WTC11 (cell line): ENCODE measurements at regions not wholly inside any gene's neighbourhood (a gene's known extent, or its start where the extent isn't known, plus 50 kb on each side); places are given as distances from the start of the nearest gene placed in this dataset.

Experiments
- ATAC-seq: fragments of 200-7000 bp; cut with Tn5 transposase; 2 replicates; pipeline ENCODE4 v1.10.0; 2021; ENCODE audit warnings: mild to moderate bottlenecking, moderate library complexity
- CTCF ChIA-PET: fragments of 300-600 bp; sonication (Branson Sonifier 250); formaldehyde crosslinking; loops from one replicate; lab custom pipeline; 2021; ENCODE audit warnings: antibody characterized with exemption; lab: Charles Lee
- POLR2A ChIA-PET: fragments of 350-600 bp; sonication (Branson Sonifier 250); formaldehyde crosslinking; loops from one replicate; lab custom pipeline; 2021; ENCODE audit warnings: antibody characterized with exemption; lab: Charles Lee
- DNase-seq: peaks from one replicate; pipeline ENCODE4 v3.0.0; 2021; ENCODE audit warnings: low spot score
- H3K27ac Mint-ChIP-seq: 2 replicates; pipeline ENCODE4 v1.8.0; 2021; ENCODE audit warnings: mixed read lengths
- H3K27me3 Mint-ChIP-seq: 2 replicates; pipeline ENCODE4 v1.8.0; 2021; ENCODE audit warnings: low read depth, mild to moderate bottlenecking, moderate library complexity, mixed read lengths
- H3K36me3 Mint-ChIP-seq: 2 replicates; pipeline ENCODE4 v1.8.0; 2021; ENCODE audit warnings: mixed read lengths
- H3K4me1 Mint-ChIP-seq: 2 replicates; pipeline ENCODE4 v1.8.0; 2022; ENCODE audit warnings: mixed read lengths
- H3K4me3 Mint-ChIP-seq: 2 replicates; pipeline ENCODE4 v1.8.0; 2021; ENCODE audit warnings: mild to moderate bottlenecking, moderate library complexity, mixed read lengths
- H3K9me3 Mint-ChIP-seq: 2 replicates; pipeline ENCODE4 v1.8.0; 2021; ENCODE audit warnings: mixed read lengths
- ARID4B ChIP-seq: sonication (generic); formaldehyde crosslinking; IDR thresholded peaks from 2 replicates; pipeline ENCODE4 v1.8.0; 2023; ENCODE audit warnings: missing genetic modification reagents, mild to moderate bottlenecking, borderline replicate concordance
- CDX4 ChIP-seq: fragments of 250-450 bp; sonication (Bioruptor Pico); IDR thresholded peaks from 2 replicates; pipeline ENCODE4 v1.9.0; 2021; ENCODE audit warnings: moderate library complexity, mild to moderate bottlenecking, inconsistent platforms, borderline replicate concordance
- CREM ChIP-seq: sonication (generic); formaldehyde crosslinking; IDR thresholded peaks from 2 replicates; pipeline ENCODE4 v1.8.1; 2022; ENCODE audit warnings: mild to moderate bottlenecking, missing genetic modification reagents, moderate library complexity
- ELF4 ChIP-seq: sonication (generic); formaldehyde crosslinking; IDR thresholded peaks from 2 replicates; pipeline ENCODE4 v1.8.1; 2022; ENCODE audit warnings: low read depth, mild to moderate bottlenecking, moderate library complexity, missing genetic modification reagents
- ETV6 ChIP-seq: sonication (generic); formaldehyde crosslinking; IDR thresholded peaks from 2 replicates; pipeline ENCODE4 v1.8.1; 2022; ENCODE audit warnings: mild to moderate bottlenecking, missing genetic modification reagents
- FOXP1 ChIP-seq: sonication (generic); formaldehyde crosslinking; IDR thresholded peaks from 2 replicates; pipeline ENCODE4 v1.8.0; 2022; ENCODE audit warnings: missing genetic modification reagents, mild to moderate bottlenecking, moderate library complexity, borderline replicate concordance
- JUN ChIP-seq: sonication (generic); formaldehyde crosslinking; IDR thresholded peaks from 2 replicates; pipeline ENCODE4 v1.8.0; 2023; ENCODE audit warnings: mild to moderate bottlenecking, missing genetic modification reagents
- KAT7 ChIP-seq: sonication (generic); formaldehyde crosslinking; IDR thresholded peaks from 2 replicates; pipeline ENCODE4 v1.8.1; 2023; ENCODE audit warnings: missing genetic modification reagents, mild to moderate bottlenecking, borderline replicate concordance
- RELA ChIP-seq: sonication (generic); formaldehyde crosslinking; IDR thresholded peaks from 2 replicates; pipeline ENCODE4 v1.8.1; 2022; ENCODE audit warnings: missing genetic modification reagents, mild to moderate bottlenecking, borderline replicate concordance
- USF1 ChIP-seq: sonication (generic); formaldehyde crosslinking; IDR thresholded peaks from 2 replicates; pipeline ENCODE4 v1.8.0; 2022; ENCODE audit warnings: mild to moderate bottlenecking, missing genetic modification reagents
- ZNF423 ChIP-seq: fragments of 250-450 bp; sonication (Bioruptor Pico); IDR thresholded peaks from 2 replicates; pipeline ENCODE4 v2.1.2; 2022; ENCODE audit warnings: mild to moderate bottlenecking, moderate library complexity
- ZNF512 ChIP-seq: sonication (generic); formaldehyde crosslinking; IDR thresholded peaks from 2 replicates; pipeline ENCODE4 v1.8.1; 2022; ENCODE audit warnings: missing genetic modification reagents, borderline replicate concordance
- ZSCAN18 ChIP-seq: fragments of 250-450 bp; sonication (Bioruptor Pico); IDR thresholded peaks from 2 replicates; pipeline ENCODE4 v2.1.2; 2022; ENCODE audit warnings: mild to moderate bottlenecking, moderate library complexity
- TF ChIP-seq, protein P1 (sequence below): sonication (generic); formaldehyde crosslinking; IDR thresholded peaks from 2 replicates; pipeline ENCODE4 v1.8.1; 2022; ENCODE audit warnings: mild to moderate bottlenecking, missing genetic modification reagents, moderate library complexity, borderline replicate concordance
- TF ChIP-seq, protein P2 (sequence below): sonication (generic); formaldehyde crosslinking; IDR thresholded peaks from 2 replicates; pipeline ENCODE4 v1.8.1; 2023; ENCODE audit warnings: mild to moderate bottlenecking, moderate library complexity, missing genetic modification reagents

DNA sequence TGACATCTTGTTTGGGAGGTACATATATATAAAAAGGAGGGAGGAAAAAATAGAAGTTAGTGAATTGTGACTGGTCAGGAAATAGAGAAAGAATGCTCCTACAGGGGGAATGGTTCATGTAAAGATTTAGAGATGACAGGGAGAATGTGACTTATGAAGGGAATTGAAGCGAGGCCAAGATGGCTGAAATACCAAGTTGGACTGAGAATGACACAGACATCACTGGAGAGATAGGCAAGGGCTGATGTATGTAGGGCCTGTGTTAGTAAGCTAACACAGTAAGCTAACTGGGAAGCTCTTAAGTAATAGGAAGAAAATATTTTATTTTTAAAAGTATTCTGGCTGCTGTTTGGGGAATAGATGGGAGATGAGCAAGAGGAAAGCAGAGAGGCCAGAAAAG lies 286.3 kb downstream of the NNT start:
- H3K36me3 Mint-ChIP-seq, result no peaks in the 10 kb centered on the region
- H3K4me1 Mint-ChIP-seq, result no peaks in the 10 kb centered on the region
- ChIA-PET POLR2A (no interaction called here), CTCF (no interaction called here)
- no peak overlapping the region for H3K4me3 Mint-ChIP-seq
- no peak overlapping the region for H3K27ac Mint-ChIP-seq
- no peak for DNase-seq
- no peaks in the 10 kb centered on the region for H3K9me3 Mint-ChIP-seq
- ATAC-seq, result no peak
- no peaks in the 10 kb centered on the region for H3K27me3 Mint-ChIP-seq
- no peak for TF ChIP-seq ETV6
- TF ChIP-seq, protein P1, sequence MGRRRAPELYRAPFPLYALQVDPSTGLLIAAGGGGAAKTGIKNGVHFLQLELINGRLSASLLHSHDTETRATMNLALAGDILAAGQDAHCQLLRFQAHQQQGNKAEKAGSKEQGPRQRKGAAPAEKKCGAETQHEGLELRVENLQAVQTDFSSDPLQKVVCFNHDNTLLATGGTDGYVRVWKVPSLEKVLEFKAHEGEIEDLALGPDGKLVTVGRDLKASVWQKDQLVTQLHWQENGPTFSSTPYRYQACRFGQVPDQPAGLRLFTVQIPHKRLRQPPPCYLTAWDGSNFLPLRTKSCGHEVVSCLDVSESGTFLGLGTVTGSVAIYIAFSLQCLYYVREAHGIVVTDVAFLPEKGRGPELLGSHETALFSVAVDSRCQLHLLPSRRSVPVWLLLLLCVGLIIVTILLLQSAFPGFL (CRISPR knock-in tag), result no peak
- no peak for TF ChIP-seq ARID4B (CRISPR knock-in tag)
- TF ChIP-seq CREM, result no peak
- TF ChIP-seq CDX4 (CRISPR knock-in tag), result no peak
- no peak for TF ChIP-seq JUN (CRISPR knock-in tag)
- no peak for TF ChIP-seq USF1 (CRISPR knock-in tag)
- no peak for TF ChIP-seq ZNF423 (CRISPR knock-in tag)
- TF ChIP-seq ZSCAN18 (CRISPR knock-in tag), result no peak
- no peak for TF ChIP-seq ZNF512 (CRISPR knock-in tag)
- no peak for TF ChIP-seq ELF4 (CRISPR knock-in tag)
- TF ChIP-seq RELA (CRISPR knock-in tag), result no peak

DNA sequence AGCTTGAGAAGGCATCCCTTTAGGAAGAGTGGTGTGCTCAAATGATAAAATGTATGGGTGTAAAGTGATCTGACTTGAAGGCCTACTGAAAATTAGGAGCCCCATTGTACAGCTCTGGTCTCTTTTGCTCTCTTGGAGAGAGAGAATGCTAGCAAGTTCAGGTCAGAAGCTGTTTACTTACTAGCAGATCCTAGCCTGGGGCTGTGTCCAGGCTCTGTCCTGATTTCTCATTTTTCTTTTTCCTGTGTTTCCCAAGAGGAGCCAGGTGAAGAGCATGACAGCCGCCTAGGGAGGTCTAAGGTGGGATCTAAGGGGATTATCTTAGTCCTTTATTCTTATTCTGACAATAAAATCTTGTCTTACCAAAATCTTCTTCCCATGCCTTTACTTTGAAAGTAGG lies 272.8 kb downstream of the NNT start:
- Mint-ChIP-seq H3K27ac (no peak overlapping the region), H3K4me1 (0 out of 2 replicates have a peak, but pooled peaks cover 5% of the 10 kb centered on the region), H3K36me3 (no peaks in the 10 kb centered on the region), H3K27me3 (no peaks in the 10 kb centered on the region), H3K4me3 (no peak overlapping the region), H3K9me3 (no peaks in the 10 kb centered on the region)
- ChIA-PET CTCF (no interaction called here), POLR2A (no interaction called here)
- DNase-seq, result no peak
- no peak for ATAC-seq
- no peak for TF ChIP-seq FOXP1 (CRISPR knock-in tag)
- TF ChIP-seq, protein P2, sequence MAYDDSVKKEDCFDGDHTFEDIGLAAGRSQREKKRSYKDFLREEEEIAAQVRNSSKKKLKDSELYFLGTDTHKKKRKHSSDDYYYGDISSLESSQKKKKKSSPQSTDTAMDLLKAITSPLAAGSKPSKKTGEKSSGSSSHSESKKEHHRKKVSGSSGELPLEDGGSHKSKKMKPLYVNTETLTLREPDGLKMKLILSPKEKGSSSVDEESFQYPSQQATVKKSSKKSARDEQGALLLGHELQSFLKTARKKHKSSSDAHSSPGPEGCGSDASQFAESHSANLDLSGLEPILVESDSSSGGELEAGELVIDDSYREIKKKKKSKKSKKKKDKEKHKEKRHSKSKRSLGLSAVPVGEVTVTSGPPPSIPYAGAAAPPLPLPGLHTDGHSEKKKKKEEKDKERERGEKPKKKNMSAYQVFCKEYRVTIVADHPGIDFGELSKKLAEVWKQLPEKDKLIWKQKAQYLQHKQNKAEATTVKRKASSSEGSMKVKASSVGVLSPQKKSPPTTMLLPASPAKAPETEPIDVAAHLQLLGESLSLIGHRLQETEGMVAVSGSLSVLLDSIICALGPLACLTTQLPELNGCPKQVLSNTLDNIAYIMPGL (CRISPR knock-in tag), result no peak
- TF ChIP-seq USF1 (CRISPR knock-in tag), result no peak
- TF ChIP-seq KAT7 (CRISPR knock-in tag), result no peak
